ENCODE measurements at regions not wholly inside any gene's neighbourhood (a gene's known extent, or its start where the extent isn't known, plus 50 kb on each side); places are given as distances from the start of the nearest gene placed in this dataset.

GRCh38 chr18:63037491-63037890 lies 282.1 kb downstream of the BCL2 start:
- TF ChIP-seq, protein P1, sequence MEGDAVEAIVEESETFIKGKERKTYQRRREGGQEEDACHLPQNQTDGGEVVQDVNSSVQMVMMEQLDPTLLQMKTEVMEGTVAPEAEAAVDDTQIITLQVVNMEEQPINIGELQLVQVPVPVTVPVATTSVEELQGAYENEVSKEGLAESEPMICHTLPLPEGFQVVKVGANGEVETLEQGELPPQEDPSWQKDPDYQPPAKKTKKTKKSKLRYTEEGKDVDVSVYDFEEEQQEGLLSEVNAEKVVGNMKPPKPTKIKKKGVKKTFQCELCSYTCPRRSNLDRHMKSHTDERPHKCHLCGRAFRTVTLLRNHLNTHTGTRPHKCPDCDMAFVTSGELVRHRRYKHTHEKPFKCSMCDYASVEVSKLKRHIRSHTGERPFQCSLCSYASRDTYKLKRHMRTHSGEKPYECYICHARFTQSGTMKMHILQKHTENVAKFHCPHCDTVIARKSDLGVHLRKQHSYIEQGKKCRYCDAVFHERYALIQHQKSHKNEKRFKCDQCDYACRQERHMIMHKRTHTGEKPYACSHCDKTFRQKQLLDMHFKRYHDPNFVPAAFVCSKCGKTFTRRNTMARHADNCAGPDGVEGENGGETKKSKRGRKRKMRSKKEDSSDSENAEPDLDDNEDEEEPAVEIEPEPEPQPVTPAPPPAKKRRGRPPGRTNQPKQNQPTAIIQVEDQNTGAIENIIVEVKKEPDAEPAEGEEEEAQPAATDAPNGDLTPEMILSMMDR (IDR thresholded peaks at IDR 0.05), result no peak
- no peak for TF ChIP-seq POLR2A (IDR thresholded peaks at IDR 0.05)
- no peaks in the 10 kb centered on the region for H3K27me3 ChIP-seq
- no peaks in the 10 kb centered on the region for H3K36me3 ChIP-seq
- ATAC-seq (no peak), DNase-seq (no peak)
- WGBS, 4 donors, result 84 to 91% (median 87%) methylated on average over 2 of the region's 2 CpGs
- H3K9me3 ChIP-seq, result peaks cover 0 to 6% (median 0%) of the 10 kb centered on the region in 12 donors
- H3K4me1 ChIP-seq, result peaks cover 0 to 8% (median 0%) of the 10 kb centered on the region in 12 donors
- intact Hi-C loops (cut with DNase I), result no loop called here
- no peak overlapping the region for H3K27ac ChIP-seq
- no peak overlapping the region for H3K4me3 ChIP-seq

DNA sequence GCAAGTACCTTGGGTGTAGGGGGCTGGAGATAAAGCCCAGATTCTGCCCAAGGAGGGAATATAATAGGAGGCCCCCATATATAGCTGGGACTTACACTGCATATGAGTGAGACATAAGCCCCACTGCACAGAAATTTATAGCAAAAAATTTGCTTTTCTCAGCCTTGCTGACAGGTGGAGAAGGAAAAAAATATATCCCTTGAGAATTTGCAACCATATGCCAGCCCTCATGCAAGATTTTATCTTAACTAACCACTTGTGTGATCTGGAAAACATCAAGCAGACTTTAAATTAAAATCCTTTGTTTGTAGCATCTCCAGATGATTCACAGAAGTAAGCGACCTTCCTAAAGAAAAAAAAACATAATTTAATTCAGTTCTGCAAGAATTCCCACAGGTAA lies 288.2 kb downstream of the BCL2 start:
- no peaks in the 10 kb centered on the region for H3K9me3 ChIP-seq
- TF ChIP-seq, protein P1 (IDR thresholded peaks at IDR 0.05), result no peak
- TF ChIP-seq POLR2A (IDR thresholded peaks at IDR 0.05), result no peak
- ATAC-seq (no peak), DNase-seq (no peak)
- no peak overlapping the region for H3K27ac ChIP-seq
- H3K36me3 ChIP-seq, result no peaks in the 10 kb centered on the region
- no peak overlapping the region for H3K4me3 ChIP-seq
- H3K4me1 ChIP-seq, result no peaks in the 10 kb centered on the region
- no peaks in the 10 kb centered on the region for H3K27me3 ChIP-seq
- intact Hi-C loops (cut with DNase I), result no loop called here
- WGBS, 4 donors, result 64 to 77% (median 70%) methylated on average over 1 of the region's 1 CpG

Data from heart left ventricle (tissue), 16 donors.